Chondrocyte (in vitro differentiated cells): ENCODE measurements at regions not wholly inside any gene's neighbourhood (a gene's known extent, or its start where the extent isn't known, plus 50 kb on each side); places are given as distances from the start of the nearest gene placed in this dataset.

Source experiments
- DNase-seq: peaks from one replicate; pipeline ENCODE4 v3.0.0; 2021; ENCODE audit warnings: mixed read lengths, low spot score
- H3K27ac Mint-ChIP-seq: one replicate; pipeline ENCODE4 v1.8.0; 2021; ENCODE audit warnings: mild to moderate bottlenecking, moderate library complexity, mixed read lengths; ENCODE audit not compliant: unreplicated experiment
- H3K27me3 Mint-ChIP-seq: 2 replicates; pipeline ENCODE4 v1.8.0; 2021; ENCODE audit warnings: low read depth, mixed read lengths
- H3K36me3 Mint-ChIP-seq: 2 replicates; pipeline ENCODE4 v1.8.0; 2021; ENCODE audit warnings: low read depth, mixed read lengths
- H3K4me1 Mint-ChIP-seq: 2 replicates; pipeline ENCODE4 v1.8.0; 2021; ENCODE audit warnings: low read depth, mild to moderate bottlenecking, mixed read lengths
- H3K4me3 Mint-ChIP-seq: one replicate; pipeline ENCODE4 v1.8.0; 2021; ENCODE audit warnings: mild to moderate bottlenecking, moderate library complexity, mixed read lengths; ENCODE audit not compliant: unreplicated experiment
- H3K9me3 Mint-ChIP-seq: 2 replicates; pipeline ENCODE4 v1.8.0; 2021; ENCODE audit warnings: low read depth, mixed read lengths
- CTCF ChIP-seq: fragments of 200-600 bp; sonication (generic); IDR thresholded peaks from 2 replicates; pipeline ENCODE4 v1.5.0; 2021; ENCODE audit warnings: antibody characterized with exemption, mild to moderate bottlenecking, moderate library complexity

- Mint-ChIP-seq H3K4me3 (no peak overlapping the region), H3K27ac (no peak overlapping the region), H3K36me3 (no peaks in the 10 kb centered on the region), H3K9me3 (peaks cover 52% of the 10 kb centered on the region), H3K27me3 (no peaks in the 10 kb centered on the region), H3K4me1 (no peaks in the 10 kb centered on the region)
- no peak for DNase-seq
- TF ChIP-seq CTCF, result no peak
Observed at GRCh38 chr5:3401635-3402034, 194.0 kb upstream of the IRX1 start.

DNA sequence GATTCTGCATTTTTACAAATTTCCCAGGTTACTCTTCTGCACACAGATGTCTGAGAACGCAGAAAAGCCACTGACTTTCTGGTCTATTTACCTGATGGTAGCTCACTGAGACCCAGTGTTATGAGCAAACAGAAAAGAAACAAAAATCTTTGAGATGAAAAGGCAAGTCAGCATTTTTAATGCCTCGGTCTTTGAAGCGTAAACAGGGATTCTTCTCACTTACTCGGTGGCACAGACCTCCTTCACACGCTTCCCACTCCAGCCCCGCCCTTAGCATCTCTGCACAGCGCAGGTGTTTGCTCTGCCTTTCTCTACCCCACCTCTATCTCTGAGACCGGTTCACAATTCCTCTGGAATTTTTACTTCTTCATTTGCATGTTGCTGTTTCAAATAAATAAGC lies 195.0 kb upstream of the IRX1 start:
- DNase-seq, result no peak
- Mint-ChIP-seq H3K9me3 (peaks cover 44% of the 10 kb centered on the region), H3K27ac (no peak overlapping the region), H3K4me1 (no peaks in the 10 kb centered on the region), H3K36me3 (no peaks in the 10 kb centered on the region), H3K4me3 (no peak overlapping the region), H3K27me3 (no peaks in the 10 kb centered on the region)
- no peak for TF ChIP-seq CTCF

- no peak overlapping the region for H3K4me3 Mint-ChIP-seq
- no peaks in the 10 kb centered on the region for H3K4me1 Mint-ChIP-seq
- no peak for DNase-seq
- H3K27ac Mint-ChIP-seq, result no peak overlapping the region
- peaks cover 22% of the 10 kb centered on the region for H3K9me3 Mint-ChIP-seq
- no peaks in the 10 kb centered on the region for H3K36me3 Mint-ChIP-seq
- no peak for TF ChIP-seq CTCF
- H3K27me3 Mint-ChIP-seq, result peaks cover 3% of the 10 kb centered on the region
Observed at GRCh38 chr5:3394891-3395599, 200.6 kb upstream of the IRX1 start.

DNA sequence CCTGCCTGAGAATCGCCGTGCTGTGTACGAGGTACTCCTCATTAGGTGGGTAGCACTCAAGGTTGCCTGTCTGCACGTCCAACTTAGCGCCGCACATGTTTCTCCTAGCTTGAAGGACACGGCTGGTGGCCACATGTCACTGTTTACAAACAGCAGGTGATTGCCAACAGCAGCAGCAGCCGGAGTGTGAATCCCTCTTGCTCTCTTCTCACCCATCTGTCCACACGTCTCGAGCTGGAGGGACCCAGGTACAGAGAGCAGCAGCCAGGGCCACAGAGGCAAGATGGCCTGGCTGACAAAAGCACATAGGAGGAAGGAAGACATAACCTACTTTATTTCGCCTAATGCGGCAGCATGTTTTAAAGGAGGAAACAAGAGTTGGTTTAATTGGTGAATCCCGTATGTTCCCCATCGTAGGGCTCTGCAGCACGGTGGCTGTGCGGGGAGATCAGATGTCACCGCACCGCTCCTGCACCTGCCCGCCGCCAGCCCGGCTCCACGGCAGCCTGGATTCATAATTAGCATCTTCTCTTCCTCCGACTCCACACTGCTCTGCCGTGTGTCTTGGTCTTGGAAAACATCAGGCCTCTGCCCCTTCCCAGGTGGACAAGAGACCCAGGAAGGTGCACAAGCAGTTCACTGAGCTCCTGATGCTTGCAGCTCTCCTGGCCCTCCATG lies 201.6 kb upstream of the IRX1 start:
- no peak for DNase-seq
- Mint-ChIP-seq H3K27ac (no peak overlapping the region), H3K9me3 (peaks cover 12% of the 10 kb centered on the region), H3K27me3 (peaks cover 3% of the 10 kb centered on the region), H3K4me1 (no peaks in the 10 kb centered on the region), H3K36me3 (no peaks in the 10 kb centered on the region), H3K4me3 (no peak overlapping the region)
- no peak for TF ChIP-seq CTCF

DNA sequence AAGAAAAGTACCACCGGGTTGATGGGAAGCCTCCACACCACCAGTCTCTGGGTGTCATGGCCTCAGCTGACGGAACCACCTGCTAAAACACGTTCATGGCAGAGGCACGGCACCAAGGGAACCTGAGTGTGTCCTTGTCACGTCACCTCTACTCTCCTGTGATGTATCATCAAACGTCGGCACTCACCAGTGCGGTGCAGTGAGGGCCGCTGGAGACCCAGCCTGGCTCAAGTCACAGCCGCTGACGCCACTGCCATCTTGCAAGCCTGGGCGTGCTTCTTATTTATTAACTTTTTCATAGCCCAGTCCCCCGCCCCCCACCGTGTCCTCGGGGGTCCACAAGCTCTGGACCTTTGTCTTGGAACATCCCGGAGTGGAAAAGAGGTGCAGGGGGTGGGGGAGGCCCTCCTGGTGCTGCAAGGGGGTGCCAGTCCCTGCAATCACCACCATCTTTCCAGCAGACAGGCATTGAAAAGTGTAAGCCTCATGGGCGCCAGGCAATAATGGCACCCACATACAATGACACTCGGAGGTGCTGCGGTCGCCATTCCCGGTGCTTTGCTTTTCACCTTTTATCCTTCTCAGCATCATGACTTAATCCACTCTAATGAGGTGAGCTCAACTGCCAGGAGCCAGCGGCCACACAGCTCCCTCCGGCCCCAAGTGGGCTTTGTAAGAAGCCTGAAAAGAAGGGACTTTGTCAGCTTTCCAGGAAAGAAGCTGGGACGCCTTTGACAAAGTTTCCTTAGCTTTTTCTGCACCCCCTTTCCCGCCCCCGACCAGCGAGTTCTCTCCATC lies 202.3 kb upstream of the IRX1 start:
- no peak for TF ChIP-seq CTCF
- peaks cover 9% of the 10 kb centered on the region for H3K9me3 Mint-ChIP-seq
- no peaks in the 10 kb centered on the region for H3K36me3 Mint-ChIP-seq
- H3K27ac Mint-ChIP-seq, result no peak overlapping the region
- no peak for DNase-seq
- no peaks in the 10 kb centered on the region for H3K4me1 Mint-ChIP-seq
- H3K27me3 Mint-ChIP-seq, result peaks cover 3% of the 10 kb centered on the region
- no peak overlapping the region for H3K4me3 Mint-ChIP-seq
